SK-N-SH (cell line): ENCODE measurements at regions not wholly inside any gene's neighbourhood (a gene's known extent, or its start where the extent isn't known, plus 50 kb on each side); places are given as distances from the start of the nearest gene placed in this dataset.

Experiments
- POLR2AphosphoS5 ChIP-seq: IDR thresholded peaks from 2 replicates; pipeline ENCODE4 v1.6.1; 2012; ENCODE audit warnings: low read depth, low read length
- TF ChIP-seq, protein P1 (sequence below): fragments of 200-600 bp; sonication (generic); IDR thresholded peaks from 2 replicates; pipeline ENCODE4 v1.6.1; 2017; ENCODE audit warnings: antibody characterized with exemption, mild to moderate bottlenecking, moderate library complexity

DNA sequence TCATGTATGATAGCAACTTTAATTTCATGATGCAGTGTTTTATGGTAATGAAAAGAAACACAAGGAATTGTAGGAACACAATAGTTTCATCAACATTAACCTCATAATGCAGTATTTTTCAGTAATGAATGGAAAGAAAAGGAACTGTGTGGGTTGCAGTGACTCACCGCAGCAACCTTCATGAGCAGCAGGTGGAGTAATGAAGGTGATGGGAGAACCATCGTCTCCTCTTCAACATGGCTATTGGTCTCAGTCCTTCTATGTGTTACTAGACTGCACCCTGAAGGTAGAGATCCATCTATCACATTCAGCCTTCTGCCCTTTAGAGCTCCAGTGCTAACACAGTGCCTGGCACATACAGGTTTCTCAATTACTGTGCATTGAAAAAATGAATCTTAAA lies 58.0 kb downstream of the TMEM215 start:
- TF ChIP-seq, protein P1, sequence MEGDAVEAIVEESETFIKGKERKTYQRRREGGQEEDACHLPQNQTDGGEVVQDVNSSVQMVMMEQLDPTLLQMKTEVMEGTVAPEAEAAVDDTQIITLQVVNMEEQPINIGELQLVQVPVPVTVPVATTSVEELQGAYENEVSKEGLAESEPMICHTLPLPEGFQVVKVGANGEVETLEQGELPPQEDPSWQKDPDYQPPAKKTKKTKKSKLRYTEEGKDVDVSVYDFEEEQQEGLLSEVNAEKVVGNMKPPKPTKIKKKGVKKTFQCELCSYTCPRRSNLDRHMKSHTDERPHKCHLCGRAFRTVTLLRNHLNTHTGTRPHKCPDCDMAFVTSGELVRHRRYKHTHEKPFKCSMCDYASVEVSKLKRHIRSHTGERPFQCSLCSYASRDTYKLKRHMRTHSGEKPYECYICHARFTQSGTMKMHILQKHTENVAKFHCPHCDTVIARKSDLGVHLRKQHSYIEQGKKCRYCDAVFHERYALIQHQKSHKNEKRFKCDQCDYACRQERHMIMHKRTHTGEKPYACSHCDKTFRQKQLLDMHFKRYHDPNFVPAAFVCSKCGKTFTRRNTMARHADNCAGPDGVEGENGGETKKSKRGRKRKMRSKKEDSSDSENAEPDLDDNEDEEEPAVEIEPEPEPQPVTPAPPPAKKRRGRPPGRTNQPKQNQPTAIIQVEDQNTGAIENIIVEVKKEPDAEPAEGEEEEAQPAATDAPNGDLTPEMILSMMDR: no peak
- TF ChIP-seq POLR2AphosphoS5: no peak
